PC-9 (cell line): ENCODE measurements at regions not wholly inside any gene's neighbourhood (a gene's known extent, or its start where the extent isn't known, plus 50 kb on each side); places are given as distances from the start of the nearest gene placed in this dataset.

Source experiments
- EZH2 ChIP-seq: fragments of 200-600 bp; sonication (generic); IDR thresholded peaks from 2 replicates; pipeline ENCODE4 v1.8.0; 2017; ENCODE audit warnings: antibody characterized with exemption, low read depth
- TF ChIP-seq, protein P1 (sequence below): fragments of 200-600 bp; sonication (generic); conservative IDR thresholded peaks from 2 replicates; pipeline ENCODE4 v1.6.1; 2017; ENCODE audit warnings: mixed run types, antibody characterized with exemption, mild to moderate bottlenecking, moderate library complexity

GRCh38 chr21:19684328-19684727, 1280.7 kb upstream of the TMPRSS15 start:
- TF ChIP-seq, protein P1, sequence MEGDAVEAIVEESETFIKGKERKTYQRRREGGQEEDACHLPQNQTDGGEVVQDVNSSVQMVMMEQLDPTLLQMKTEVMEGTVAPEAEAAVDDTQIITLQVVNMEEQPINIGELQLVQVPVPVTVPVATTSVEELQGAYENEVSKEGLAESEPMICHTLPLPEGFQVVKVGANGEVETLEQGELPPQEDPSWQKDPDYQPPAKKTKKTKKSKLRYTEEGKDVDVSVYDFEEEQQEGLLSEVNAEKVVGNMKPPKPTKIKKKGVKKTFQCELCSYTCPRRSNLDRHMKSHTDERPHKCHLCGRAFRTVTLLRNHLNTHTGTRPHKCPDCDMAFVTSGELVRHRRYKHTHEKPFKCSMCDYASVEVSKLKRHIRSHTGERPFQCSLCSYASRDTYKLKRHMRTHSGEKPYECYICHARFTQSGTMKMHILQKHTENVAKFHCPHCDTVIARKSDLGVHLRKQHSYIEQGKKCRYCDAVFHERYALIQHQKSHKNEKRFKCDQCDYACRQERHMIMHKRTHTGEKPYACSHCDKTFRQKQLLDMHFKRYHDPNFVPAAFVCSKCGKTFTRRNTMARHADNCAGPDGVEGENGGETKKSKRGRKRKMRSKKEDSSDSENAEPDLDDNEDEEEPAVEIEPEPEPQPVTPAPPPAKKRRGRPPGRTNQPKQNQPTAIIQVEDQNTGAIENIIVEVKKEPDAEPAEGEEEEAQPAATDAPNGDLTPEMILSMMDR = no peak
- TF ChIP-seq EZH2 = no peak
